ENCODE measurements at regions not wholly inside any gene's neighbourhood (a gene's known extent, or its start where the extent isn't known, plus 50 kb on each side); places are given as distances from the start of the nearest gene placed in this dataset.

DNA sequence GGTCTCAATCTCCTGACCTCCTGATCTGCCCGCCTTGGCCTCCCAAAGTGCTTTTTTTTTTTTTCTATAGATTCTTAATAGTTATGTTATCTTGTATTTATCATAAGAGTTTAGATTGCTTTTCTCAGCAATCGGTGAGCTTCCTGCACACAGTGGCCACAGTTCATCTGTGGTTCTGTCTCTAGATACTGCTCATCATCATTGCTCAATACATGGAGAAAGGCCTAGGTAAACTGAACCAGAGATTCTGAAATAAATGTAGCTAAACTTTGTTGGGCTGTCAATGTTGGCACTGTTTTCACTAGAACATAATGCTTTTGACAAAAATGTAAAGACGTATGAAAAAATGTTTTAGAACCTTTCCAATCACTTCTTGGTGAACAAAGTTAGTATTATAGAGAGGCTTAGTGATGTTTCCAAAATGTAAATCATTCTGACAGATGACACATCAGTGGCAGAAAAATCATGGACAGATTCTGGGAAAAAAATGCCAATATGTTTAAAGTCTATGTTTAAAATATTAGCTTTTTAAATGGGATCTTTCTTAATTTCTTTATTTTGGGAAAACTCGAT lies 50.0 kb upstream of the LIMCH1 start:
- Mint-ChIP-seq H3K9me3 (peaks cover 20 to 22% of the 10 kb centered on the region in 2 experiments), H3K27me3 (ENCODE audit: low read depth) (no peaks in the 10 kb centered on the region), H3K4me1 (no peaks in the 10 kb centered on the region), H3K27ac (no peak overlapping the region), H3K4me3 (no peak overlapping the region), H3K36me3 (ENCODE audit: insufficient read depth in 1 of 3, low read depth in 3 of 3) (peaks cover 12 to 27% (median 17%) of the 10 kb centered on the region in 3 experiments)
- H3K27ac ChIP-seq (ENCODE audit: insufficient read length, low read depth, low read length) = no peak overlapping the region
- no peaks in the 10 kb centered on the region for H3K79me2 ChIP-seq (ENCODE audit: insufficient read depth, low read length)
- no peaks in the 10 kb centered on the region for H4K20me1 ChIP-seq (ENCODE audit: control insufficient read depth, insufficient read depth, insufficient read length)
- no peak overlapping the region for H3T11ph ChIP-seq (ENCODE audit: low read length)
- no CpG with 5 or more reads among the region's 4 CpGs for WGBS (ENCODE audit: extremely low coverage, insufficient read length, low lambda C conversion rate)
- H2BK5ac ChIP-seq (ENCODE audit: insufficient read length, low read length) = no peak overlapping the region
- no peak overlapping the region for H4K91ac ChIP-seq (ENCODE audit: insufficient read length, low read depth, low read length)
- no peak overlapping the region for H3K14ac ChIP-seq (ENCODE audit: insufficient read depth, low read length)
- H2BK120ac ChIP-seq (ENCODE audit: low read depth, low read length, poor library complexity, severe bottlenecking) = no peak overlapping the region
- no peak overlapping the region for H3K56ac ChIP-seq (ENCODE audit: insufficient read length, low read depth, low read length)
- no peak overlapping the region for H2AFZ ChIP-seq (ENCODE audit: low read length)
- no peak overlapping the region for H2BK12ac ChIP-seq (ENCODE audit: insufficient read length, low read depth, low read length)
- H3K4ac ChIP-seq (ENCODE audit: low read depth, low read length) = no peak overlapping the region
- H4K5ac ChIP-seq (ENCODE audit: insufficient read length, low read depth, low read length) = no peak overlapping the region
- H3K4me2 ChIP-seq (ENCODE audit: insufficient read depth, insufficient read length, low read length) = no peak overlapping the region
- H2AK5ac ChIP-seq (ENCODE audit: insufficient read length, low read length) = no peak overlapping the region
- H3K79me1 ChIP-seq (ENCODE audit: insufficient read depth, low read depth, low read length, poor library complexity, severe bottlenecking) = no peaks in the 10 kb centered on the region
- H2BK15ac ChIP-seq (ENCODE audit: low read depth, low read length) = no peak overlapping the region
- no peak overlapping the region for H4K8ac ChIP-seq (replicated peaks; ENCODE audit: insufficient read length, low read depth, low read length)
- no peaks in the 10 kb centered on the region for H3K4me1 ChIP-seq (ENCODE audit: insufficient read depth, low read length)
- H3K23me2 ChIP-seq (ENCODE audit: insufficient read length, low read depth, low read length, poor library complexity, severe bottlenecking) = no peaks in the 10 kb centered on the region
- H2BK20ac ChIP-seq (ENCODE audit: low read depth, low read length, poor library complexity, severe bottlenecking) = no peak overlapping the region
- H3K27me3 ChIP-seq (ENCODE audit: insufficient read depth, low read length) = no peaks in the 10 kb centered on the region
- DNase-seq = no peak
- no peak overlapping the region for H3K18ac ChIP-seq (ENCODE audit: insufficient read length, low read depth, low read length)
- H3K9me3 ChIP-seq (ENCODE audit: control insufficient read depth, low read depth, low read length) = no peaks in the 10 kb centered on the region
- no peak overlapping the region for H3K23ac ChIP-seq (ENCODE audit: insufficient read length, low read depth, low read length)
- no peak overlapping the region for H3K9ac ChIP-seq (ENCODE audit: extremely low read depth, insufficient read length, low read length)
- TF ChIP-seq, protein P1, sequence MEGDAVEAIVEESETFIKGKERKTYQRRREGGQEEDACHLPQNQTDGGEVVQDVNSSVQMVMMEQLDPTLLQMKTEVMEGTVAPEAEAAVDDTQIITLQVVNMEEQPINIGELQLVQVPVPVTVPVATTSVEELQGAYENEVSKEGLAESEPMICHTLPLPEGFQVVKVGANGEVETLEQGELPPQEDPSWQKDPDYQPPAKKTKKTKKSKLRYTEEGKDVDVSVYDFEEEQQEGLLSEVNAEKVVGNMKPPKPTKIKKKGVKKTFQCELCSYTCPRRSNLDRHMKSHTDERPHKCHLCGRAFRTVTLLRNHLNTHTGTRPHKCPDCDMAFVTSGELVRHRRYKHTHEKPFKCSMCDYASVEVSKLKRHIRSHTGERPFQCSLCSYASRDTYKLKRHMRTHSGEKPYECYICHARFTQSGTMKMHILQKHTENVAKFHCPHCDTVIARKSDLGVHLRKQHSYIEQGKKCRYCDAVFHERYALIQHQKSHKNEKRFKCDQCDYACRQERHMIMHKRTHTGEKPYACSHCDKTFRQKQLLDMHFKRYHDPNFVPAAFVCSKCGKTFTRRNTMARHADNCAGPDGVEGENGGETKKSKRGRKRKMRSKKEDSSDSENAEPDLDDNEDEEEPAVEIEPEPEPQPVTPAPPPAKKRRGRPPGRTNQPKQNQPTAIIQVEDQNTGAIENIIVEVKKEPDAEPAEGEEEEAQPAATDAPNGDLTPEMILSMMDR (conservative IDR thresholded peaks at IDR 0.05) = no peak
